ENCODE measurements at regions not wholly inside any gene's neighbourhood (a gene's known extent, or its start where the extent isn't known, plus 50 kb on each side); places are given as distances from the start of the nearest gene placed in this dataset.

DNA sequence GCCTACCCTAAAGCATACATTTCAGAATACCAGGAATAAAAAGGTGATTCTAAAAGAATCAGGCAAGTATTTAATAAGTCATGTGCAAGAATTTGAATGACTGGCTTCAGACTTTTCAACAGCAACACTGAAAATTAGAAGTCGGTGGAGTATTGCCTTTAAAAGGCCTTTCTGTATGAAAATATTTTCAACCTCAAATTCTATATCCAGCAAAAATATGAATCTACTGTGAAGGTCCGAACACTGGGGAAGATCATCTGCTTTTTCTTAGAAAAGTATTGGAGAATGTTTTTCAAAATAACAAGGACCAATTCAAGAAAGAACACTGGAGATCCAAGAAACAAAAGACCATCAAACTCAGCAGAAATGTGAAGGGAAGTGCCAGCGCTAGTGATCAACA, 459.5 kb upstream of the KLF12 start:
- H3K9me3 ChIP-seq (ENCODE audit: control insufficient read depth, insufficient read depth, low read depth, low read length) = no peaks in the 10 kb centered on the region
- no peak overlapping the region for H3K4me3 ChIP-seq (replicated peaks in 1 of 4; ENCODE audit: control extremely low read depth in 1 of 4, insufficient read depth in 1 of 4, low read depth in 3 of 4, low read length in 4 of 4)
- DNase-seq (ENCODE audit: low read depth in 2 of 2) = no peak
- H3K36me3 ChIP-seq (ENCODE audit: control insufficient read depth, insufficient read depth, low read length) = no peaks in the 10 kb centered on the region
- H3K9ac ChIP-seq (ENCODE audit: insufficient read depth, low read length) = no peak overlapping the region
- H4K20me1 ChIP-seq (ENCODE audit: control insufficient read depth, extremely low read depth, insufficient read depth, low read length) = no peaks in the 10 kb centered on the region
- TF ChIP-seq EZH2 (IDR thresholded peaks at IDR 0.05; ENCODE audit: low read length, missing control alignments) = no peak
- TF ChIP-seq, protein P1, sequence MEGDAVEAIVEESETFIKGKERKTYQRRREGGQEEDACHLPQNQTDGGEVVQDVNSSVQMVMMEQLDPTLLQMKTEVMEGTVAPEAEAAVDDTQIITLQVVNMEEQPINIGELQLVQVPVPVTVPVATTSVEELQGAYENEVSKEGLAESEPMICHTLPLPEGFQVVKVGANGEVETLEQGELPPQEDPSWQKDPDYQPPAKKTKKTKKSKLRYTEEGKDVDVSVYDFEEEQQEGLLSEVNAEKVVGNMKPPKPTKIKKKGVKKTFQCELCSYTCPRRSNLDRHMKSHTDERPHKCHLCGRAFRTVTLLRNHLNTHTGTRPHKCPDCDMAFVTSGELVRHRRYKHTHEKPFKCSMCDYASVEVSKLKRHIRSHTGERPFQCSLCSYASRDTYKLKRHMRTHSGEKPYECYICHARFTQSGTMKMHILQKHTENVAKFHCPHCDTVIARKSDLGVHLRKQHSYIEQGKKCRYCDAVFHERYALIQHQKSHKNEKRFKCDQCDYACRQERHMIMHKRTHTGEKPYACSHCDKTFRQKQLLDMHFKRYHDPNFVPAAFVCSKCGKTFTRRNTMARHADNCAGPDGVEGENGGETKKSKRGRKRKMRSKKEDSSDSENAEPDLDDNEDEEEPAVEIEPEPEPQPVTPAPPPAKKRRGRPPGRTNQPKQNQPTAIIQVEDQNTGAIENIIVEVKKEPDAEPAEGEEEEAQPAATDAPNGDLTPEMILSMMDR (conservative IDR thresholded peaks at IDR 0.05 in 1 of 2, IDR thresholded peaks at IDR 0.05 in 1 of 2; ENCODE audit: low read depth in 1 of 2, low read length in 2 of 2) = no peak
- H3K4me2 ChIP-seq (ENCODE audit: extremely low read depth, insufficient read depth, low read length) = no peak overlapping the region
- no peaks in the 10 kb centered on the region for H3K79me2 ChIP-seq (ENCODE audit: control insufficient read depth, insufficient read depth, low read length)
- no peak overlapping the region for H2AFZ ChIP-seq (ENCODE audit: low read length)
- no peaks in the 10 kb centered on the region for H3K4me1 ChIP-seq (ENCODE audit: control insufficient read depth, extremely low read depth, insufficient read depth, low read length)
- no peaks in the 10 kb centered on the region for H3K27me3 ChIP-seq (ENCODE audit: control insufficient read depth, insufficient read depth, low read length)
- H3K27ac ChIP-seq (ENCODE audit: insufficient read depth, low read length) = no peak overlapping the region

DNA sequence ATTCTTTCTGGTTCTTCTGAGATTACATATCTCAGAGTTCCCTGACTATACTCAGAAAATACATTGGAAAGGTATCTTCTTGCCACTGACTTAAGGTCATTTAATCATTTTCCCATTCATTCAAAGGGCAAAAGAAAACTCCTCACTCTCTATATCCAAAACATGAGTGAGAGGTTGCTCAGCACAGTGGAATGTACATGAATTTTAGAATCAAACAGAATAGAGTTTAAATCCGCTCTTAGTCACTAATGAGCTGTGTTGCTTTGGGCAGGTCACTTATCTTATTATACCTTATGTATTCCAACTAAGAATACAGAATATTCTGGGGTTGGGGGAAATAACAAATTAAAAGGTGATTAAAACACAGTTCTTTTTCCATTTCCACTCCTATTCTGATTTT, 452.6 kb upstream of the KLF12 start:
- H3K36me3 ChIP-seq (ENCODE audit: control insufficient read depth, insufficient read depth, low read length) = no peaks in the 10 kb centered on the region
- no peak overlapping the region for H3K4me3 ChIP-seq (replicated peaks in 1 of 4; ENCODE audit: control extremely low read depth in 1 of 4, insufficient read depth in 1 of 4, low read depth in 3 of 4, low read length in 4 of 4)
- H3K27ac ChIP-seq (ENCODE audit: insufficient read depth, low read length) = no peak overlapping the region
- peak in 1 of 2 donors; percentile 53 for DNase-seq (ENCODE audit: low read depth in 2 of 2)
- H3K27me3 ChIP-seq (ENCODE audit: control insufficient read depth, insufficient read depth, low read length) = no peaks in the 10 kb centered on the region
- no peak overlapping the region for H2AFZ ChIP-seq (ENCODE audit: low read length)
- no peak overlapping the region for H3K9ac ChIP-seq (ENCODE audit: insufficient read depth, low read length)
- H3K4me1 ChIP-seq (ENCODE audit: control insufficient read depth, extremely low read depth, insufficient read depth, low read length) = no peaks in the 10 kb centered on the region
- TF ChIP-seq, protein P1 (conservative IDR thresholded peaks at IDR 0.05 in 1 of 2, IDR thresholded peaks at IDR 0.05 in 1 of 2; ENCODE audit: low read depth in 1 of 2, low read length in 2 of 2) = no peak
- TF ChIP-seq EZH2 (IDR thresholded peaks at IDR 0.05; ENCODE audit: low read length, missing control alignments) = no peak
- H4K20me1 ChIP-seq (ENCODE audit: control insufficient read depth, extremely low read depth, insufficient read depth, low read length) = no peaks in the 10 kb centered on the region
- no peak overlapping the region for H3K4me2 ChIP-seq (ENCODE audit: extremely low read depth, insufficient read depth, low read length)
- H3K9me3 ChIP-seq (ENCODE audit: control insufficient read depth, insufficient read depth, low read depth, low read length) = no peaks in the 10 kb centered on the region
- no peaks in the 10 kb centered on the region for H3K79me2 ChIP-seq (ENCODE audit: control insufficient read depth, insufficient read depth, low read length)

DNA sequence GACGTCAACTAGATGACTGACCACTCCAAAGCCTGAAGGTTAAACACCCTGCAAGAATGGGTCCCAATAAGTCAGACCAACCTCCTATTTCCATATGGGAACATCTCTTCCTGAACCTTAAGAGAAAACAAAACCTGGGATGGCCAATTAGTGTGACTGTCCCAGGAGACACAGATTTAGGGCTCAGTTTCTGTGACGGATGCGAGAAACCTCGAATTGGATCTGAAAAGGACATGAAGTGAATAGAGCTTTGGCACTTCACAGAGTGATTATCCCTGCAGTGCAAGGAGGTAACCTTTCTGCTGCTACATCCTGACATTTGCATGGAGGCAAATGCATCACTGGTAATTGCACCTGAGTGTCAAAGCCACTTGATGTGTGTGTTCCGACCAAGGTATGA, 442.2 kb upstream of the KLF12 start:
- Histone ChIP-seq H3K4me1 (ENCODE audit: control insufficient read depth, extremely low read depth, insufficient read depth, low read length) (no peaks in the 10 kb centered on the region), H3K79me2 (ENCODE audit: control insufficient read depth, insufficient read depth, low read length) (no peaks in the 10 kb centered on the region), H3K9ac (ENCODE audit: insufficient read depth, low read length) (no peak overlapping the region), H3K36me3 (ENCODE audit: control insufficient read depth, insufficient read depth, low read length) (no peaks in the 10 kb centered on the region), H4K20me1 (ENCODE audit: control insufficient read depth, extremely low read depth, insufficient read depth, low read length) (no peaks in the 10 kb centered on the region), H3K27ac (ENCODE audit: insufficient read depth, low read length) (no peak overlapping the region), H3K9me3 (ENCODE audit: control insufficient read depth, insufficient read depth, low read depth, low read length) (no peaks in the 10 kb centered on the region), H3K4me2 (ENCODE audit: extremely low read depth, insufficient read depth, low read length) (no peak overlapping the region), H2AFZ (ENCODE audit: low read length) (no peak overlapping the region), H3K27me3 (ENCODE audit: control insufficient read depth, insufficient read depth, low read length) (no peaks in the 10 kb centered on the region), H3K4me3 (replicated peaks in 1 of 4; ENCODE audit: control extremely low read depth in 1 of 4, insufficient read depth in 1 of 4, low read depth in 3 of 4, low read length in 4 of 4) (no peak overlapping the region)
- DNase-seq (ENCODE audit: low read depth in 2 of 2) = no peak
- no peak for TF ChIP-seq EZH2 (IDR thresholded peaks at IDR 0.05; ENCODE audit: low read length, missing control alignments)
- TF ChIP-seq, protein P1 (conservative IDR thresholded peaks at IDR 0.05 in 1 of 2, IDR thresholded peaks at IDR 0.05 in 1 of 2; ENCODE audit: low read depth in 1 of 2, low read length in 2 of 2) = no peak

Measured in fibroblast of lung (primary cell).